ENCODE measurements at regions not wholly inside any gene's neighbourhood (a gene's known extent, or its start where the extent isn't known, plus 50 kb on each side); places are given as distances from the start of the nearest gene placed in this dataset.
"Not testable (repeated sequence)": the region's sequence is repeated elsewhere in the genome, so short reads cannot be mapped to it uniquely, and the experiment has no call there.

GRCh38 chr15:23850666-23851065 lies 163.6 kb upstream of the NDN start:
- DNase-seq (ENCODE audit: low read depth): no peak

GRCh38 chr15:23851921-23852320 lies 164.8 kb upstream of the NDN start:
- DNase-seq (ENCODE audit: low read depth): no peak

GRCh38 chr15:23853286-23853685 lies 166.2 kb upstream of the NDN start:
- DNase-seq (ENCODE audit: low read depth): no peak

GRCh38 chr15:23854203-23854911 lies 167.3 kb upstream of the NDN start:
- no peak for DNase-seq (ENCODE audit: low read depth)

- DNase-seq (ENCODE audit: low read depth): no peak
These were observed 168.0 kb upstream of the NDN start for GRCh38 chr15:23854912-23855659.

- no peak for DNase-seq (ENCODE audit: low read depth)
These were observed 168.8 kb upstream of the NDN start for GRCh38 chr15:23855947-23856346.

- DNase-seq (ENCODE audit: low read depth): peak; percentile 22
These were observed 170.0 kb upstream of the NDN start for GRCh38 chr15:23857028-23857641.

GRCh38 chr15:23859008-23859407 lies 171.9 kb upstream of the NDN start:
- DNase-seq (ENCODE audit: low read depth): no peak

GRCh38 chr15:23860290-23861245 lies 173.5 kb upstream of the NDN start:
- no peak for DNase-seq (ENCODE audit: low read depth)

GRCh38 chr15:23866832-23867231 lies 179.7 kb upstream of the NDN start:
- DNase-seq (ENCODE audit: low read depth): peak; percentile 6

- DNase-seq (ENCODE audit: low read depth): peak; percentile 40
These were observed 182.3 kb upstream of the NDN start for GRCh38 chr15:23869396-23869795.

GRCh38 chr15:23873613-23874012 lies 186.5 kb upstream of the NDN start:
- not testable (repeated sequence) for DNase-seq (ENCODE audit: low read depth)

- DNase-seq (ENCODE audit: low read depth): peak; percentile 20
These were observed 190.7 kb upstream of the NDN start for GRCh38 chr15:23877502-23878412.

GRCh38 chr15:23881291-23881690 lies 194.2 kb upstream of the NDN start:
- DNase-seq (ENCODE audit: low read depth): no peak

- no peak for DNase-seq (ENCODE audit: low read depth)
These were observed 203.1 kb upstream of the NDN start for GRCh38 chr15:23890218-23890617.

- no peak for DNase-seq (ENCODE audit: low read depth)
These were observed 210.0 kb upstream of the NDN start for GRCh38 chr15:23897091-23897490.

GRCh38 chr15:23897531-23897930 lies 210.4 kb upstream of the NDN start:
- DNase-seq (ENCODE audit: low read depth): no peak

- no peak for DNase-seq (ENCODE audit: low read depth)
These were observed 222.9 kb upstream of the NDN start for GRCh38 chr15:23910030-23910429.

- no peak for DNase-seq (ENCODE audit: low read depth)
These were observed 225.1 kb upstream of the NDN start for GRCh38 chr15:23912191-23912590.

GRCh38 chr15:23913081-23913480 lies 226.0 kb upstream of the NDN start:
- no peak for DNase-seq (ENCODE audit: low read depth)

- DNase-seq (ENCODE audit: low read depth): no peak
These were observed 226.5 kb upstream of the NDN start for GRCh38 chr15:23913635-23914034.

Data from RPMI7951 (cell line).